Fibroblast of peridontal ligament (primary cell): ENCODE measurements at regions not wholly inside any gene's neighbourhood (a gene's known extent, or its start where the extent isn't known, plus 50 kb on each side); places are given as distances from the start of the nearest gene placed in this dataset.
"Not testable (repeated sequence)": the region's sequence is repeated elsewhere in the genome, so short reads cannot be mapped to it uniquely, and the experiment has no call there.

Experiments used
- DNase-seq: peaks from one replicate; pipeline ENCODE4 v3.0.0-alpha.2; 2010; ENCODE audit errors: extremely low read depth

DNA sequence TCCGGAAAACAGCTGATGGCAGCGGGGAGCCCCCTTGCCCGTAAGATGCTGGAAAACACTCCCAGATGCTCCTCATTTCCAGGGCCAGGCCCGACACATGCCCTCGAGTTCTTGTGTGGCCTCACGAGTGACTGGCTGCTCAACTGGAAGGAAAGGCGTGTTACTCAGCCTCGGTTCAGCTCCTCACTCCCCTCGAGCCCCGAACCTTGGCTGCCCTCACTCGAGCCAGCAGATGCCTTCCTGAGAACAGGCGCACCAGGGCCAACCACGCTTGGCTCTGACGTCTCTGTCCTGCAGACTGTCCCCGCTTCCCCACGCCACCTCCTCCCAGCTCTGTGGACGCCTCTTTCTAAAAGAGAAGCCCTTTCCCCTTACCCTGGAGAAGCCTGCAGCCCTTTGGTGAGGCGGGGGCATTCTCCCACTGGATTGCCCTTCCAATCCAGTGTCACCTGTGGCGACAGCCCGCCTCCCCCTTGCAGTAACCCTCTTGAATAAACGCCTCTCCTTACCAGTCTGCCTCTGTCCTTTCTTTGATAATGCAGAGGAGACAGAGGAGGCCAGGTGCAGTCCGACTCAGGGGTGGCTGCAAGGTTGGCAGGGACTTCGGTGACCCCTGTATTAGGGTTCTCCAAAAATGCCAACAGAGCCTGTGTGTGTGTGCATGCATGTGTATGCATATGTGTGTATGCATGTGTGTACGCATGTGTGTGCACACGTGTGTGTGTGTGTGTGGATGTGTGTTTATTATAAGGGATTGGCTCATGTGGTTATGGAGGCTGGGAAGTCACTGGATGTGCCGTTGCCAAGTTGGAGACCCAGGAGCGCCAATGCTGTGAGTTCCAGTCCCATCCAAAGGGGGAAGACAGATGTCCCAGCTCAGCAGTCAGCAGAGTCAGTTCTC lies 166.3 kb downstream of the KIF26A start:
- DNase-seq, result no peak

DNA sequence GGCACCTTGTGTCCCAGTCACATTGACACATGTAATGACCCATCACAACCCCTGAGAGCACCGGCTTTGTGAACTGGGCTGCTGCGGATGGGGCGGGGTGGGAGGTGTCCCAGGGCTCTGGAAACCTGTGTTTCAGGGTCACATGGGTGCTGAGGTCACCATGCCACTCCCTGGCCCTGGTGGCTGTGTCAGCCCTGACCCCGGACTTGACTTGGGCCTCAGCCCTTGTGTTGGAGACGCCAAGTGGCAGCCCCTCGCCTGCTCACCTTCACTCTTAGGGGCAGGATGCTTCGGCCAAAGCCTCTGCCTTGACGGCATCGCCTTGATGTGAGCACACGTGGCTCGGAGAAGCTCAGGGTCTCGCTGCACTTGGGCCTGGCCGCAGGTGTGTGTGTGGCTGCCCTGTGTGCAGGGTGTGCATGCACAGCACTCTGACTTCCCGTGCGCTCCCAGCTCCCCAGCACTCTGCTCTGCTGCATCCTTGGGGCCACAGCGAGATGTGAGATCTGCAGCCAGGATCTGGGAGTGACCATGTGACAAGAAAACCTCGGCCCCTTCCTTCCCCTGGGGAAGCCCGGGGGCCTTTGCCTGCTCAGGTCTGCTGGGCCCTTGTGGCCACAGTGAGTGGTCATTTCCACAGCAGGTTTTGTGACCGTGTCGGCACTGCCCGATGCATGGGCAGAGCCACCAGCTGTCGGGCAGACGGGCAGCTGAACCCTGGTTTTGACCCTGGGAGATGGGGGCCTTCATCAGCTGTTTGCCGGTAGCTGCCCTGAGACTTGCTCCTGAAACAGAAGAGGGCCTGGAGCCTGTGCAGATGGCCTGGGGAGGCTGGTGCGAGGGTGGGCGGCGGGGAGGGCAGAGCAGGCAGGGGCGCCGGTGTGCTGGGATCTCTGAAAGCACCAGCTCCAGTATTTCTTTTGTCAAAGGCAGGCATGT lies 167.4 kb downstream of the KIF26A start:
- no peak for DNase-seq

DNA sequence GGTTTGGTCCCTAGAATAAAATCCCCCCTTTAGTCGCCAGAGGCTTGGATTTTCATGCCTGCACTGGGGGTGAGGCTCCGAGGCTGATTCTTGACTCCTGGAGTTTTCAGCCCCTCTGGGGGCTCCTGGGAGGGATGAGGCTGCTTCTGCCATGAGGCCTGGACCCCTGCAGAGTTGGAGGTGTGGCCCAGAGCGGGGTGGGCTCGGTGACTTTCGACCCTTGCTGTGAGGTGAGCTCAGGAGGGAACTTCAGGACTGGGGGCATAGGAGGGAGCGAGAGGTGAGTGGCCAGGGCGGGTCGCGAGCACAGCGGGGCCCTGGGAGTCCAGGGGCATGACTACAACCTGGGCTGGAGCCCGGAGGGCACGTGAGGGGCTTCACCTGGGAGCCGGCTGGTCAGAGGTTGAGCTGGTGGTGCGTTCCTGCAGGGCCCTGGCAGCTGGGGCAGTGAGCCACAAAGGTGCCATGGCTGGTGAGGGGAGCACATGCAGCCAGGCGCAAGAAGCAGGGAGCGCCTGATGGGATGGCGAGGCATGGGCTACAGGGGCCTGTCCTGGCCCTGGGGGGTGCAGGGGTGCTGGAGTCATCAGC lies 168.2 kb downstream of the KIF26A start:
- no peak for DNase-seq

DNA sequence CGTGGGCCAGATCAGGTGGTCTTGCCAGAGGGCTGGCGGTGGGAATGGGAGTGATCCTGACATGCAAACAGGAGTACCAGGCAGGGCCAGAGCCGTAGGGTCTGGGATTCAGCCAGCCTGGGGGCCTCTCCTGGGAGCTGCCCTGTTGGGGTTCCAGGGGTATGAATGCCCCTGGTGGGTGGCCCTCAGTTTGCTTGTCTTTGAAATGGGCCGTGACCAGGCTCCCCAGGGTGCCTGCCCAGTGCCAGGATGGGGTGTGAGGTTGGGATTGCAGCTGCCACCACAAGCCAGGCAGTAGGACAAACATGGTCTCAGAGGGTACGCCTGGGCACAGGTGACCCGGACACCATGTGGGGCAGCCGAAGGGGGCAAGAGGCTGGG lies 168.8 kb downstream of the KIF26A start:
- DNase-seq, result no peak

DNA sequence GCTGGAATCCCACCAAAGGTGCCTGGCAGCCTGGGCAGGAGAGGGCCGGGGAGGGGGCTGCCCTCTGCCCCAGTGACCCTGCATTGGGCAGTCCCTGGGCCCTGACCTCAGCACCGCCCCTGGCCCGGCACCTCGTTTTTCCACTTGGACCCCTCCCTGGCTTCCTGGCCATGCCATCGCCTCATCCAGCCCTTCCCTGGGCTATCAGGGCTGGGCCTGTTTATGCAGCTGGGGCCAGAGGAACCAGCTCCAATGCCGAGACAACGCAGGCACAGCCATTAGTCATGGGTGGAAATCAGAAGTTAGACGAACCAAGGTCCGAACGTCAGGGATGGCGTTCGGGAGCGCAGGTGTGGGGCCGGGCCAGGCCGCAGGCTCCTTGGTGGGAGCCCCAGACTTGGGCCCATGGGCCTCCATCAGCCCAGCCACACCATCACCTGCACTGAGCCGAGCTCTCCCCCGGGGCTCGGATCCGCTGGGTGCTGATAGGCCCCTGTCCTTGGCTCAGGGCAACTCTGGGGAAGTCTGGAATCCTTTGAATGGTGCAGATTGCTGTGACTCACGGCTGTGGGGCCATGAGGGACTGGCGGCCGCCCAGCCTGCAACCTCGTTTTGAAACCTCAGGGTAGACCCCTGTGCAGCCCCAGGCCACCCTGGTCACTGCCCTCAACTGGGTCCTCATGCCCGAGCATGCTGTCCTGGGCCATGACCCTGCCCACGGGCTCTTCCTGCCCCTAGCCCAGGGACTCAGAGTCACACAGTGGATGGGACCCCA lies 169.4 kb downstream of the KIF26A start:
- DNase-seq, result no peak

DNA sequence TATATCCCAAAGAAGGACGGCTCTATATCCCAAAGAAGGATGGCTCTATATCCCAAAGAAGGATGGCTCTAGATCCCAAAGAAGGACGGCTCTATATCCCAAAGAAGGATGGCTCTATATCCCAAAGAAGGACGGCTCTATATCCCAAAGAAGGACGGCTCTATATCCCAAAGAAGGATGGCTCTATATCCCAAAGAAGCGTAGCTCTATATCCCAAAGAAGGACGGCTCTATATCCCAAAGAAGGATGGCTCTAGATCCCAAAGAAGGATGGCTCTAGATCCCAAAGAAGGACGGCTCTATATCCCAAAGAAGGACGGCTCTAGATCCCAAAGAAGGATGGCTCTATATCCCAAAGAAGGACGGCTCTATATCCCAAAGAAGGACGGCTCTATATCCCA lies 170.1 kb downstream of the KIF26A start:
- DNase-seq, result not testable (repeated sequence)

DNA sequence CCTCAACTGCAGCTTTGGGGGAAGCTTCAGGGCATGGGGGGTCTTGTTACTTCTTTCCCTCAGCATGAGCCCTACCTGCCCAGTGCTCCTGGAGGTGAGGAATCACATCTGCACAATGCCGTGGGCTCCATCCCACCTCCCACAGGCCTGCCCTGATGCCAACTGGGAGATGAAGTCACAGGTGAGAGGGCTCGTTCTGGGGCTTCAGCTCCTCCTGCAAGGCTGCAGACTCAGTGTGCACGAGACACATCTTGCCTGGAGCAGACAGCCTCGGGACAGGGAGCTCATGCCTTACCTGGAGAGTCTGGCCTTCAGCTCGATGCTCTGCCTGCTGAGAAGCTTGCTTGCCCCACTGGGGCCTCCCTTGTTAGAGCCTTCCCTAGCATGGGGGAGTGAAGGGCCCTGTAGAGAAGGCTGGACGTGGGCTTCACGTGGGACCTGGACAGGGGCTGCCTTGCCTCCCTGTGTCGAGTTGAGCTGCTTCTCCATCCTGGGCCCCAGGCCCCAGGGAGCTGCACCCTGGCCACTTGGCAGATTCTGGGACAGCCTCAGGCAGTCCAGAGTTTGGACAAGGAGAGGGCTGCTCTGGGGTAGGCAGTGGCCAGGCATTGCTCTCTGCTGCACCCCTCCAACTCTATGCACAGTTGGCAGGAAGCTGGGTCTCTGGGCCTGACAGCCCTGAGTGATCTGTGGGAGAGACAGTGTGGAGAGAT lies 171.4 kb downstream of the KIF26A start:
- DNase-seq, result no peak

GRCh38 chr14:104311358-104311757 lies 173.0 kb downstream of the KIF26A start:
- no peak for DNase-seq

DNA sequence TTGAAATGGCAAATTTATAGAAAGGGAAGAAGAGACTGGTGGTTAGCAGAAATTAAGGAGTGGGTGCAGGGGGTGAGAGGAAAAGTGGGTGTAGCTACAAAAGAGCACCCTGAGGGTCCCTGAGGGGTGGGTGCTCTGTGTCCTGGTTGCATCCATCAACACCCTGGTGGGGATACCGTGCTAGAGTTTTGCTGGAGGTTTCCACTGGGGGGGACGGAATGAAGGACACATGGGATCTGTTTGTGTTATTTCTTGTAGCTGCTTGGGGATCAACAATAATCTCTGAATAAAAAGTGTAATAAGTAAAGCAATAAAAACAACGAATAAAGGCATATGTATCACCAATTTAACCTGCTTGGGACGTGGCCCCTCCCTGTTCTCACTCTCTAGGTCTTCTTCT lies 175.3 kb downstream of the KIF26A start:
- DNase-seq, result no peak

DNA sequence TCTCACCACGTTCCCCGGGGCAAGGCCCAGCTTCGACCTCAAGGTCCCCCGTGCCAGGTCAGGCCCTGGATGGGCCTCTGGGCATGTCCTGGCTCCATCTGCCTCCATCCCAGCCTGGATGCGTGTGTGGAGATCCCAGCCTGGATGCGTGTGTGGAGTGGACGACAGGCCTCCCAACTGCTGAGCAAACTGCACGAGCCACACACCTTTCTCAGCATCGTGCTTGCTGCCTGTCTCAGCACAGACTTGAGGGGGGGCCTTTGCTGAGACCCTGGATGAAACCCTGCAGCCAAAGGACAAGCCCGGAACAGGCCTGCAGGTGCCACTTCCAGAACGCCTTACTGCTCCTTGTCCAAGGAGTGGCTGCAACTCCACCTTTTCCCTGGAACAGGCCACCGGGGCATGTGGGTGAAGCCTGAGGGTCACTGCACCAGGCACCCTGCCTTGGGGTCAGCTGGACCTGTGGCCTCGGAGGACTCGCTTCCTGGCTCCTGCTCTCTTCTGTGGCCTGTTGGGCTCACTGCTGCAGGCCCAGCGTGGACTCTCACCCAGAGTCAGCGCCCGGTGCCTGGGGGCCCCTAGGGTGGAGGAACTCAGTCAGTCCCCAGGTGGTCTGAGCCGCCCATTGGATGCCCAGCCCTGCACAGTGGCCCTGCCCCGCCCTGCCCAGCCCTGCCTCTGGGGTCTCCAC lies 176.0 kb downstream of the KIF26A start:
- no peak for DNase-seq

- DNase-seq, result no peak
Measured at GRCh38 chr14:104315169-104315568, 176.8 kb downstream of the KIF26A start.

GRCh38 chr14:104315625-104316024 lies 177.2 kb downstream of the KIF26A start:
- no peak for DNase-seq

- DNase-seq, result no peak
Measured at GRCh38 chr14:104316121-104316722, 177.8 kb downstream of the KIF26A start.

- no peak for DNase-seq
Measured at GRCh38 chr14:104316723-104317491, 178.5 kb downstream of the KIF26A start.

DNA sequence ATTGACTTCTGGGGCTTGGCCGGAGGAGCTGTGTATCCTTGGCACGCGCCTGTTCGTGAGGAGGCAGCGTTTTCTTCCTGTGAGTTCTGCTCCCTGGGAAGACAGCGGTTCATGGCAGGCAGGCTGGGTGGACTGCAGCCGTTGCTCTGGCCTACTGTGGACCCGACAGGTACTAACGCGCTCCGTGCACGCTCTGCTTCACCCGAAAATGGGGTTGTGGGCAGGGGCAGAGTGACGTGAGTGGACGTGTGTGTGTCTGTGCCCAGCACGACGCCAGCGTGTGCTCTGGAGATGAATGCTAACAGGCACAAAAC lies 179.1 kb downstream of the KIF26A start:
- no peak for DNase-seq

GRCh38 chr14:104317975-104318557 lies 179.7 kb downstream of the KIF26A start:
- DNase-seq, result no peak

- DNase-seq, result no peak
Measured at GRCh38 chr14:104318558-104319490, 180.4 kb downstream of the KIF26A start.
